Osteocyte (in vitro differentiated cells): ENCODE measurements at regions not wholly inside any gene's neighbourhood (a gene's known extent, or its start where the extent isn't known, plus 50 kb on each side); places are given as distances from the start of the nearest gene placed in this dataset.

Experiments
- DNase-seq: peaks from one replicate; pipeline ENCODE4 v3.0.0; 2021; ENCODE audit warnings: mixed read lengths; ENCODE audit not compliant: unreplicated experiment; ENCODE audit errors: extremely low spot score
- H3K27ac Mint-ChIP-seq: one replicate; pipeline ENCODE4 v1.8.0; 2021; ENCODE audit warnings: mild to moderate bottlenecking, mixed read lengths; ENCODE audit not compliant: unreplicated experiment
- H3K27me3 Mint-ChIP-seq: one replicate; pipeline ENCODE4 v1.8.0; 2021; ENCODE audit warnings: mixed read lengths; ENCODE audit not compliant: unreplicated experiment
- H3K36me3 Mint-ChIP-seq: one replicate; pipeline ENCODE4 v1.8.0; 2021; ENCODE audit warnings: mixed read lengths; ENCODE audit not compliant: unreplicated experiment
- H3K4me1 Mint-ChIP-seq: one replicate; pipeline ENCODE4 v1.8.0; 2021; ENCODE audit warnings: mixed read lengths; ENCODE audit not compliant: unreplicated experiment
- H3K4me3 Mint-ChIP-seq: one replicate; pipeline ENCODE4 v1.8.0; 2021; ENCODE audit warnings: mild to moderate bottlenecking, moderate library complexity, mixed read lengths; ENCODE audit not compliant: unreplicated experiment
- H3K9me3 Mint-ChIP-seq: one replicate; pipeline ENCODE4 v1.8.0; 2021; ENCODE audit warnings: mixed read lengths; ENCODE audit not compliant: unreplicated experiment
- TF ChIP-seq, protein P1 (sequence below): fragments of 200-600 bp; sonication (generic); IDR thresholded peaks from 2 replicates; pipeline ENCODE4 v1.5.0; 2021; ENCODE audit warnings: antibody characterized with exemption, mild to moderate bottlenecking, moderate library complexity

DNA sequence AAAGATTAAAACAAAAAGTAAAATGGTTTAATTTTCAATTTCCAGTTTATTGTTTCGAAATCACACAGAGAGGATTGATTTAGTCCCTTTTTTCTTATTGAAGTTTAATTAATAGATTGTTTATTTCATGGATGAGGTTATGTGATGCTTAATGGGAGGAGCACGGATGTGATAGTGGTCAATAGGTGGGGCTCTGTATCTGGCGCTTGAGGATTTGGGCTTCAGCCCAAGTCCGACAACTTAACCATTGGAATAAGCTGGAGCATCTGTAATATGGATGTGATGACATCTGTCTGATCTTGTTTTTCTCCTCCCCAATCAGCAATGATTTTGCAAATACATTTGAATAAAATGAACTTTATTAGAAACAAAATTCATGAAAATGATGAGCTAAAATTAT lies 169.2 kb downstream of the LYPLAL1 start:
- Mint-ChIP-seq H3K36me3 (peaks cover 16% of the 10 kb centered on the region), H3K9me3 (peaks cover 21% of the 10 kb centered on the region), H3K4me1 (peaks cover 41% of the 10 kb centered on the region), H3K27ac (peak overlapping the region; percentile 72), H3K4me3 (no peak overlapping the region), H3K27me3 (no peaks in the 10 kb centered on the region)
- DNase-seq = no peak
- TF ChIP-seq, protein P1, sequence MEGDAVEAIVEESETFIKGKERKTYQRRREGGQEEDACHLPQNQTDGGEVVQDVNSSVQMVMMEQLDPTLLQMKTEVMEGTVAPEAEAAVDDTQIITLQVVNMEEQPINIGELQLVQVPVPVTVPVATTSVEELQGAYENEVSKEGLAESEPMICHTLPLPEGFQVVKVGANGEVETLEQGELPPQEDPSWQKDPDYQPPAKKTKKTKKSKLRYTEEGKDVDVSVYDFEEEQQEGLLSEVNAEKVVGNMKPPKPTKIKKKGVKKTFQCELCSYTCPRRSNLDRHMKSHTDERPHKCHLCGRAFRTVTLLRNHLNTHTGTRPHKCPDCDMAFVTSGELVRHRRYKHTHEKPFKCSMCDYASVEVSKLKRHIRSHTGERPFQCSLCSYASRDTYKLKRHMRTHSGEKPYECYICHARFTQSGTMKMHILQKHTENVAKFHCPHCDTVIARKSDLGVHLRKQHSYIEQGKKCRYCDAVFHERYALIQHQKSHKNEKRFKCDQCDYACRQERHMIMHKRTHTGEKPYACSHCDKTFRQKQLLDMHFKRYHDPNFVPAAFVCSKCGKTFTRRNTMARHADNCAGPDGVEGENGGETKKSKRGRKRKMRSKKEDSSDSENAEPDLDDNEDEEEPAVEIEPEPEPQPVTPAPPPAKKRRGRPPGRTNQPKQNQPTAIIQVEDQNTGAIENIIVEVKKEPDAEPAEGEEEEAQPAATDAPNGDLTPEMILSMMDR = no peak

DNA sequence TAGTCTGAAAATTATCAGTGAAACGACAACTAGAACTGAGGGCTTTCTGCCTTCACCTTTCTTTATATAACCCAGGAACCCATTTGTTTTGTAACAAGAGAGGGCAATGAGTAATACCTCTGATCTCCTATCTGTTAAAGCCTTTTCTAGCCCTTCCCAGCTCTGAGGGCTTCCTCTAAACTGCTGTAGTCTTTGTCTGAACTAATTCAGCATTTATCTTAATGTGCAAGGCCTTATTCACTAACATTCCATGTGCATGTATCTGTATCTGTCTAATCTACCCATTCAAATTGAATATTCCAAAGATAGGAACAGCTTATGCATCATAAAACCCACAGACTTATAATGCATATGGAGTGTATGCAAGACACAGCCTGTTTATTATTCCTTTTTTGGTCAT lies 167.1 kb downstream of the LYPLAL1 start:
- H3K4me1 Mint-ChIP-seq = peaks cover 34% of the 10 kb centered on the region
- no peak for DNase-seq
- peaks cover 11% of the 10 kb centered on the region for H3K36me3 Mint-ChIP-seq
- no peak overlapping the region for H3K27ac Mint-ChIP-seq
- peaks cover 13% of the 10 kb centered on the region for H3K9me3 Mint-ChIP-seq
- no peaks in the 10 kb centered on the region for H3K27me3 Mint-ChIP-seq
- TF ChIP-seq, protein P1 = no peak
- H3K4me3 Mint-ChIP-seq = no peak overlapping the region

DNA sequence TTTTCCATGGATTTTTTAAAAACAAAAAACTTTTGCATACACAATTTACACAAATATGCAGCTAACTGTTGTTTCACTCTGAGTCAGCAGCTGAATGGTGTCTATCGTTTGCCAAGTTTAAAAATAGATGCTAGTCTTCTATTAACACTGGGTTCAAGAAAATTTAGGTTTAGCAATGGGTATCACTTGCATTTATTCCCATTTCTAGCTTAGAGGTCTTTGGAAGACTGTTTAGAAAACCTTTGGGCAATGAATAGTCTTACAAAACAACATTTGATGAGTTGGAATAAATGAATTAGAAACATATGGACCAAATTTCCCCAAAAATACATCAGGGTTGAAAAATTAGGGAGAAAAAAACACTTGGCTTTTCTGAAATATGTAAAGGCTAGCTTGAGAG lies 165.8 kb downstream of the LYPLAL1 start:
- H3K27me3 Mint-ChIP-seq = no peaks in the 10 kb centered on the region
- TF ChIP-seq, protein P1 = no peak
- no peak overlapping the region for H3K27ac Mint-ChIP-seq
- no peak for DNase-seq
- no peak overlapping the region for H3K4me3 Mint-ChIP-seq
- peaks cover 6% of the 10 kb centered on the region for H3K36me3 Mint-ChIP-seq
- H3K9me3 Mint-ChIP-seq = peaks cover 8% of the 10 kb centered on the region
- peaks cover 35% of the 10 kb centered on the region for H3K4me1 Mint-ChIP-seq

DNA sequence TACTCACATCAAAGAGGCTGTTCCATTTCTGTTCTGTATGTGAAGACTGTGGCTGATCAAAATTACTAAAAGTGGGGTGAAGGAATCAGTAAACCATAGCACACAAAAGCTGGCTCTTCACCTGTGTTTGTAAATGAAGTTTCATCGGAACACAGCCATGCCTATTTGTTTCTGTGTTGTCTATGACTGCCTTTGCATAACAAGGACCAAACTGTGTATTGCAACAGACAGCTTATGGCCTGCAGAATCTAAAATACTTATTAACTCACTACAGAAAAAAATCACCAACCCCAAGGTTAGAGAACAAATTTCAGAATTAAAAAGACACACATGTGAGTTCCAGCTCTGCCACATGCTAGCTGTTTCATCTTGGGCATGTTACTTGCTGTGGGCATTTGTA lies 163.9 kb downstream of the LYPLAL1 start:
- TF ChIP-seq, protein P1 = no peak
- Mint-ChIP-seq H3K4me1 (peaks cover 29% of the 10 kb centered on the region), H3K4me3 (no peak overlapping the region), H3K36me3 (peaks cover 2% of the 10 kb centered on the region), H3K27me3 (no peaks in the 10 kb centered on the region), H3K27ac (no peak overlapping the region), H3K9me3 (peaks cover 3% of the 10 kb centered on the region)
- DNase-seq = no peak

DNA sequence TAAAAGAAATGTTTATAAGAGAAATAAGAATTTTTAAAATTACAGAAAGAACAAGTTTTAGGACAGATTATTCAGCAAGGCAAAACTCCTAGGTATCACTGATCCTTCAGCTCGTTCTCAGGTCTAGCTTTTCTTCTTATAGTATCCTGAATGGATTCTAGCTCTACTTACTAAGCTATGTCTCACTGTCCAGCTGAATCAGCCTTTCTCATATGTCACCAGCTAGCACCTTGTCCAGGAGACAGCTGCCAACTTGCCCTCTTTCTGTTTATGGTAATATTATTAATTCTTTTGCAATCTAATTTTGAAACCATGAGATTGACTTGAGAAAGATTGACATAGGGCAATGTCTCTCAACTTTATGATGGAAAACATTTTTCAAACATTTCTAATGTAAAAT lies 159.9 kb downstream of the LYPLAL1 start:
- Mint-ChIP-seq H3K4me1 (peaks cover 29% of the 10 kb centered on the region), H3K9me3 (peaks cover 3% of the 10 kb centered on the region), H3K4me3 (no peak overlapping the region), H3K27me3 (no peaks in the 10 kb centered on the region), H3K27ac (no peak overlapping the region), H3K36me3 (peaks cover 2% of the 10 kb centered on the region)
- TF ChIP-seq, protein P1 = no peak
- DNase-seq = no peak
